BJ (cell line): ENCODE measurements at regions not wholly inside any gene's neighbourhood (a gene's known extent, or its start where the extent isn't known, plus 50 kb on each side); places are given as distances from the start of the nearest gene placed in this dataset.

Experiments used
- CTCF ChIA-PET: fragments of 350-600 bp; formaldehyde crosslinking; extraction: SDS; loops from one replicate; lab custom pipeline; 2021; ENCODE audit warnings: antibody characterized with exemption, inconsistent platforms; lab: Yijun Ruan, JAX
- POLR2A ChIA-PET: fragments of 300-600 bp; sonication (Branson Sonifier 250); formaldehyde crosslinking; extraction: SDS; loops from one replicate; lab custom pipeline; 2021; ENCODE audit warnings: antibody characterized with exemption; lab: Charles Lee
- DNase-seq: peaks from one replicate; pipeline ENCODE4 v3.0.0-alpha.2; 2011; ENCODE audit warnings: low read depth
- H3K27me3 ChIP-seq: 2 replicates; pipeline ENCODE4 v1.6.0; 2011; ENCODE audit warnings: low read length; ENCODE audit not compliant: control insufficient read depth, insufficient read depth
- H3K36me3 ChIP-seq: 2 replicates; pipeline ENCODE4 v1.5.1; 2011; ENCODE audit warnings: low read length; ENCODE audit not compliant: control insufficient read depth, insufficient read depth
- H3K4me3 ChIP-seq: 2 replicates; pipeline ENCODE4 v1.5.1; 2011; ENCODE audit warnings: low read depth, mild to moderate bottlenecking, control low read depth, low read length
- TF ChIP-seq, protein P1 (sequence below): IDR thresholded peaks from 2 replicates; pipeline ENCODE4 v1.5.1; 2011; ENCODE audit warnings: low read depth, mild to moderate bottlenecking, control low read depth, inconsistent platforms, low read length, moderate library complexity; ENCODE audit not compliant: insufficient read depth

DNA sequence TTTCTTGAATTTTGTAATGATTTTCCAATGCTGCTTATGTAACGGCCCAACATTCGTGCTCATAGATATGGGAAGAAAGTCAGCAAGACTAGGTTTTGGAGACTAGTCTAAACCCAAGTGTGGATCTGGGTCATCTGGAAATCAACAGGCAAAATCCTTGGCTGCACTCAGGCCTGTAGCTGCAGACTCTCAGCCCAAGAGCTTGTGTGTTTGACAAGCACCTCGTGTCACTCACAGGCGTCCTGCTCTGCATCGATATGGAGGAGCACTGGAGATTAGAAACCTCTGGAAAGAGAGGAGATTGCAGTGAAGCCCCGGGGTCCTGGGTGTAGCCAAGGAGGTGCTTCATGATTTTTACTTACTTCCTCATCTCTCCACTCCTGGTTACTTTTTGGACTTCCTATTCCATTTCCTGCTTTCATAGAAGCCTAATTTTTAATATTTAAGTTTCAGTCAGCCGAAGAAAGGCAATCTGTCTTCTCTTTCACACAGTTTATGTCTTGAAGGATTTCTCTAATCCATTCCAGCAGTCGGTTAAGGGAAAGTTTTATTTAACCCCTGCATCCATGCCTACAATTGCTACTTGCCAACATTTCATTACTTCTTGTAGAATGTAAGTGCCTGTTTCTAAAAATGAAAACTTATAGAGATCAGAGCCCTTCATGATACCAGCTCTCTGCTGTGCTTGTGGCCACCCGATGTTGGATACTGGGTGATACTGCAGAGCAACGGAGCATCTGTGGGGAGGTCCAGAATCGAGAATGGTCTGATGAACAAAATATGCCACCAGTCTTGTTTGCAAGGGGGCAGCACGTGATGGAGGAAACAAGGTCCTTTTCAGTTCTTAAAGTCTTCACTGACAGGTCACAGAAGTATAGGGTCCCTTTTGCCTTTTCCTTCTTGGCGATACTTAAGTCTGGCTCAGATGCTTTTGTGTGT is 296.3 kb downstream of the QKI start:
- TF ChIP-seq, protein P1, sequence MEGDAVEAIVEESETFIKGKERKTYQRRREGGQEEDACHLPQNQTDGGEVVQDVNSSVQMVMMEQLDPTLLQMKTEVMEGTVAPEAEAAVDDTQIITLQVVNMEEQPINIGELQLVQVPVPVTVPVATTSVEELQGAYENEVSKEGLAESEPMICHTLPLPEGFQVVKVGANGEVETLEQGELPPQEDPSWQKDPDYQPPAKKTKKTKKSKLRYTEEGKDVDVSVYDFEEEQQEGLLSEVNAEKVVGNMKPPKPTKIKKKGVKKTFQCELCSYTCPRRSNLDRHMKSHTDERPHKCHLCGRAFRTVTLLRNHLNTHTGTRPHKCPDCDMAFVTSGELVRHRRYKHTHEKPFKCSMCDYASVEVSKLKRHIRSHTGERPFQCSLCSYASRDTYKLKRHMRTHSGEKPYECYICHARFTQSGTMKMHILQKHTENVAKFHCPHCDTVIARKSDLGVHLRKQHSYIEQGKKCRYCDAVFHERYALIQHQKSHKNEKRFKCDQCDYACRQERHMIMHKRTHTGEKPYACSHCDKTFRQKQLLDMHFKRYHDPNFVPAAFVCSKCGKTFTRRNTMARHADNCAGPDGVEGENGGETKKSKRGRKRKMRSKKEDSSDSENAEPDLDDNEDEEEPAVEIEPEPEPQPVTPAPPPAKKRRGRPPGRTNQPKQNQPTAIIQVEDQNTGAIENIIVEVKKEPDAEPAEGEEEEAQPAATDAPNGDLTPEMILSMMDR: no peak
- no peaks in the 10 kb centered on the region for H3K27me3 ChIP-seq
- CTCF ChIA-PET: no interaction called here
- POLR2A ChIA-PET: no interaction called here
- H3K4me3 ChIP-seq: no peak overlapping the region
- H3K36me3 ChIP-seq: no peaks in the 10 kb centered on the region
- no peak for DNase-seq

DNA sequence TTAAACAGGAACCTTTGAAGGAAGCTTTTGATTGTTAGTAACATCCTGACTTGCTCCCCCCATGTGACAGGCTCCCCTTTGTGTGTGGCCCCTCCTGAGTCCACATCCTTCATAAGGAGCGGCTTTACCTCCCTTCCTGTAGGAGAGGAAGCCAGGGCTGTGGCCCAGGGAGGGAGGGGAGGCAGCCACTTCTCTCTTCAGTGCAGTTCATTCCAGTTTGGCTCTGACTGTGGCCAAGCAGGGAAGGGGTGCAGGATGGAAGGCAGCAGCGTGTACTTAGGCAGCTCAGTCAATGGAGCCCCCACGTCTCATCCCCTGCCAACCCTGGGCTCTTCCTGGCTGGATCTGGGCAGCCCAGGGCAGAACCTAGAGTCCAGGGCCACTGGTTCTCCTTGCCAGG is 295.2 kb downstream of the QKI start:
- POLR2A ChIA-PET: no interaction called here
- TF ChIP-seq, protein P1: no peak
- DNase-seq: no peak
- Histone ChIP-seq H3K27me3 (no peaks in the 10 kb centered on the region), H3K4me3 (no peak overlapping the region), H3K36me3 (no peaks in the 10 kb centered on the region)
- CTCF ChIA-PET: no interaction called here

DNA sequence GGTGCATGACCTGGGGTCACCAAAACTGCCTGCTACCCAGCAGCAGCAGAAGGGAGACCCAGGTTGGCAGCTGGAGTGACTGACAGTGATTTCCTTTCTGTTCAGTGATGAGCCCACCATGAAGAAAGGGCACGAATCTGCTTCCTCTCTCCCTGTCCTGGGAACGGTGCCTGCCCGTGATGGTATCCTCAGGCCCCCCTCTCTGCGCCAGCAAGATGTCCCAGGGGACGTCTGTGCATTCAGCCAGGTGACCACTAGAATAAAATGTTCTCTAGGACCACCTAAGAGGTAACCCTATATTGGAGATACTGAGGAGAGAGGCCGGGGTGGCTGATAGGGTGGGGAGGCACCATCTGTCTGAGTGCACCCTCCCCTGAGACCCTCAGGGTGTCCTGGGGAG is 294.7 kb downstream of the QKI start:
- POLR2A ChIA-PET: no interaction called here
- TF ChIP-seq, protein P1: no peak
- CTCF ChIA-PET: interaction anchor here (1.1 kb wide), 1 partner anchor 13 kb away, joined by 3 read pairs; no protein-coding TSS in a partner anchor

DNA sequence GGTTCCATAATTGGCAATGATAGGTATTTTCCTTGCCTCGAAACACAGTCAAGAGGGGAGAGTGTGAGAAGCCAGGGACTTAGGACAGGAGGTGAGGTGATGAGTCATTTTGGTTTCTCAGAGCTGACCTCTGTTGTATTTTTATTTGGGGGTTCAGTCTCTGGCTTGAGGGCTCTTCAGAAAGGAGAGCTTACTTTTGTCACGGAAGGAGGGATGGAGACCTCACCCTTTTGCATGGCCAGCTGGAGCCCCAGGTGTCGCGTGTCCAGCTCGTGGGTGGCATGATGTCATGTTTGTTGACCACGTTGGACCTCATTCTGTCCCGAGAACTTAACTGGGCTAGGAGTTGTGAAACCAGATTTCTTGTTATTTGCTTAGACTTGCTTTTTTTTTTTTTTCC is 293.9 kb downstream of the QKI start:
- ChIA-PET POLR2A (no interaction called here), CTCF (interaction anchor here (1.1 to 1.2 kb wide), 2 partner anchors 10 to 14 kb away, joined by 3 read pairs; no protein-coding TSS in a partner anchor)
- Histone ChIP-seq H3K36me3 (no peaks in the 10 kb centered on the region), H3K27me3 (no peaks in the 10 kb centered on the region), H3K4me3 (no peak overlapping the region)
- DNase-seq: no peak
- TF ChIP-seq, protein P1: no peak

More for the DNA sequence above, 294.7 kb downstream of the QKI start:
- Histone ChIP-seq H3K36me3 (no peaks in the 10 kb centered on the region), H3K27me3 (no peaks in the 10 kb centered on the region), H3K4me3 (no peak overlapping the region)
- no peak for DNase-seq
